HFFc6 (cell line): ENCODE measurements at regions not wholly inside any gene's neighbourhood (a gene's known extent, or its start where the extent isn't known, plus 50 kb on each side); places are given as distances from the start of the nearest gene placed in this dataset.
A peak's percentile ranks its signal among the peaks of the same experiment; 100 is the strongest.

Source experiments
- DNase-seq: peaks from one replicate; pipeline ENCODE4 v3.0.0-alpha.2; 2018
- H3K27ac Mint-ChIP-seq: 2 replicates; pipeline ENCODE4 v1.8.0; 2020; ENCODE audit warnings: mild to moderate bottlenecking, mixed read lengths
- H3K27me3 Mint-ChIP-seq: 2 replicates; pipeline ENCODE4 v1.8.0; 2021; ENCODE audit warnings: mild to moderate bottlenecking, moderate library complexity, mixed read lengths; ENCODE audit not compliant: insufficient read depth
- H3K36me3 Mint-ChIP-seq: 2 replicates; pipeline ENCODE4 v1.8.0; 2021; ENCODE audit warnings: low read depth, mixed read lengths
- H3K4me1 Mint-ChIP-seq: 2 replicates; pipeline ENCODE4 v1.8.0; 2020; ENCODE audit warnings: low read depth, mixed read lengths
- H3K4me3 Mint-ChIP-seq: 2 replicates; pipeline ENCODE4 v1.8.0; 2020; ENCODE audit warnings: mild to moderate bottlenecking, moderate library complexity, mixed read lengths
- H3K9me3 Mint-ChIP-seq: 2 replicates; pipeline ENCODE4 v1.8.0; 2020; ENCODE audit warnings: mild to moderate bottlenecking, mixed read lengths
- CTCF ChIP-seq: fragments of 200-600 bp; sonication (generic); IDR thresholded peaks from 2 replicates; pipeline ENCODE4 v1.5.0; 2021; ENCODE audit warnings: antibody characterized with exemption, mild to moderate bottlenecking

- peak overlapping the region; percentile 83 for H3K4me3 Mint-ChIP-seq
- H3K36me3 Mint-ChIP-seq = no peaks in the 10 kb centered on the region
- no peak for DNase-seq
- no peak for TF ChIP-seq CTCF
- H3K27me3 Mint-ChIP-seq = peaks cover 4% of the 10 kb centered on the region; the same call in 1 of the 2 replicates
- no peaks in the 10 kb centered on the region for H3K4me1 Mint-ChIP-seq
- no peak overlapping the region for H3K27ac Mint-ChIP-seq
- H3K9me3 Mint-ChIP-seq = no peaks in the 10 kb centered on the region; the same call in 1 of the 2 replicates
These were observed 346.5 kb downstream of the ZNF536 start for GRCh38 chr19:30718707-30719106.

- Mint-ChIP-seq H3K4me1 (no peaks in the 10 kb centered on the region), H3K27me3 (peaks cover 4% of the 10 kb centered on the region; the same call in 1 of the 2 replicates), H3K36me3 (no peaks in the 10 kb centered on the region), H3K4me3 (no peak overlapping the region), H3K27ac (no peak overlapping the region), H3K9me3 (no peaks in the 10 kb centered on the region; the same call in 1 of the 2 replicates)
- no peak for DNase-seq
- no peak for TF ChIP-seq CTCF
These were observed 345.8 kb downstream of the ZNF536 start for GRCh38 chr19:30718014-30718413.

- H3K27me3 Mint-ChIP-seq = peaks cover 4% of the 10 kb centered on the region; the same call in 1 of the 2 replicates
- no peaks in the 10 kb centered on the region; the same call in 1 of the 2 replicates for H3K9me3 Mint-ChIP-seq
- no peak overlapping the region for H3K27ac Mint-ChIP-seq
- no peaks in the 10 kb centered on the region for H3K4me1 Mint-ChIP-seq
- H3K4me3 Mint-ChIP-seq = no peak overlapping the region
- no peak for TF ChIP-seq CTCF
- H3K36me3 Mint-ChIP-seq = no peaks in the 10 kb centered on the region
- DNase-seq = no peak
These were observed 345.2 kb downstream of the ZNF536 start for GRCh38 chr19:30717381-30717780.

GRCh38 chr19:30712431-30713337 is 340.5 kb downstream of the ZNF536 start:
- H3K9me3 Mint-ChIP-seq = no peaks in the 10 kb centered on the region; the same call in 1 of the 2 replicates
- H3K27me3 Mint-ChIP-seq = peaks cover 7% of the 10 kb centered on the region; the same call in 1 of the 2 replicates
- H3K27ac Mint-ChIP-seq = no peak overlapping the region
- H3K4me1 Mint-ChIP-seq = no peaks in the 10 kb centered on the region
- no peak for DNase-seq
- no peak for TF ChIP-seq CTCF
- H3K4me3 Mint-ChIP-seq = no peak overlapping the region
- no peaks in the 10 kb centered on the region for H3K36me3 Mint-ChIP-seq

DNA sequence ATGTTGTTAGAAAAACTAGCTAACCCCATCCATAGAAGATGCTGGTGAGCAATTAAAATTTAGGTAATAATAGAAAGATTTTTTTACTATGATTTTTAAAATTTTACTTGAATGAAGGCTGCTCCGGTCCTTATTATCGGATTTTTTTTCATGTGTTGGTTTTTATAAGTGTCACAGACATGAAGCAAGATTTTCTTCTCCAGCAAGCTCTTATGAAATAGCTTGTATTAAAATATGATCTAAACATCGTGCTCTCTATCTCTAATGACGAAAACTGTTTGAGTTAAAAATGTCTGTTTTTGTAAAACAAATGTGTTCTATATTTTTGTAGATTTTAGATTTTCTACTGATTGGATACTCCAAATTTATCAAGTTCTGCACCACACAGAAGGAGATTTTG is 339.6 kb downstream of the ZNF536 start:
- Mint-ChIP-seq H3K9me3 (no peaks in the 10 kb centered on the region; the same call in 1 of the 2 replicates), H3K36me3 (no peaks in the 10 kb centered on the region), H3K27me3 (peaks cover 4% of the 10 kb centered on the region; the same call in 1 of the 2 replicates), H3K4me3 (no peak overlapping the region), H3K4me1 (no peaks in the 10 kb centered on the region), H3K27ac (no peak overlapping the region)
- no peak for DNase-seq
- TF ChIP-seq CTCF = no peak
